B cell (primary cell): ENCODE measurements at regions not wholly inside any gene's neighbourhood (a gene's known extent, or its start where the extent isn't known, plus 50 kb on each side); places are given as distances from the start of the nearest gene placed in this dataset.

ENCODE experiments used
- EZH2 ChIP-seq: IDR thresholded peaks from 2 replicates; pipeline ENCODE4 v1.6.1; 2012; ENCODE audit warnings: borderline replicate concordance, low read depth, mild to moderate bottlenecking, moderate library complexity, low read length; ENCODE audit not compliant: insufficient read depth, poor library complexity, severe bottlenecking
- TF ChIP-seq, protein P1 (sequence below): fragments of 200-600 bp; IDR thresholded peaks from one replicate; pipeline ENCODE4 v1.8.0; 2022; ENCODE audit warnings: antibody characterized with exemption, mild to moderate bottlenecking

DNA sequence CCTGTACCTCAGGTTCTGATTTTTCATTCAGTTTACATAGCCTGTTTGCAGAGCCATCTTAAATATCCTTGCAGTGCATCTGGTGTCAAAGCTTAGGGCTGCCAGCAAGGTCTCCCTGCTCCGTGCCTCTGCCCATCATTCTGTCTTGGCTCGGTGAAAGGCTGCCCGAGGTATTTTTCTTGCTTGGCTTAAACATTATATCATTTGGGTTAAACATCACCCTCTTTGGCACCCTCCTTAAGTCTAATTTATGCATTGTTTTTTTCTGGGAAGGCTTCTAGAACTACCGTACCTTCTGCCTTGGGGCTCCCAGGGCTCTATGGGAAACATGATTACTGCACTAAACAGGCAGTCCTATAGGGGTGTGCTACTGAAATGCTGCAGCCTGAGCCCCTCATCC is 158.6 kb upstream of the CELF4 start:
- TF ChIP-seq EZH2: no peak
- TF ChIP-seq, protein P1, sequence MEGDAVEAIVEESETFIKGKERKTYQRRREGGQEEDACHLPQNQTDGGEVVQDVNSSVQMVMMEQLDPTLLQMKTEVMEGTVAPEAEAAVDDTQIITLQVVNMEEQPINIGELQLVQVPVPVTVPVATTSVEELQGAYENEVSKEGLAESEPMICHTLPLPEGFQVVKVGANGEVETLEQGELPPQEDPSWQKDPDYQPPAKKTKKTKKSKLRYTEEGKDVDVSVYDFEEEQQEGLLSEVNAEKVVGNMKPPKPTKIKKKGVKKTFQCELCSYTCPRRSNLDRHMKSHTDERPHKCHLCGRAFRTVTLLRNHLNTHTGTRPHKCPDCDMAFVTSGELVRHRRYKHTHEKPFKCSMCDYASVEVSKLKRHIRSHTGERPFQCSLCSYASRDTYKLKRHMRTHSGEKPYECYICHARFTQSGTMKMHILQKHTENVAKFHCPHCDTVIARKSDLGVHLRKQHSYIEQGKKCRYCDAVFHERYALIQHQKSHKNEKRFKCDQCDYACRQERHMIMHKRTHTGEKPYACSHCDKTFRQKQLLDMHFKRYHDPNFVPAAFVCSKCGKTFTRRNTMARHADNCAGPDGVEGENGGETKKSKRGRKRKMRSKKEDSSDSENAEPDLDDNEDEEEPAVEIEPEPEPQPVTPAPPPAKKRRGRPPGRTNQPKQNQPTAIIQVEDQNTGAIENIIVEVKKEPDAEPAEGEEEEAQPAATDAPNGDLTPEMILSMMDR: no peak
